IMR-90 (cell line): ENCODE measurements at regions not wholly inside any gene's neighbourhood (a gene's known extent, or its start where the extent isn't known, plus 50 kb on each side); places are given as distances from the start of the nearest gene placed in this dataset.

Experiments used
- ATAC-seq: fragments of 200-7000 bp; cut with Tn5 transposase; 2 replicates; pipeline ENCODE4 v1.9.1; 2020; ENCODE audit warnings: low read depth, mild to moderate bottlenecking, moderate library complexity
- BruUV-seq: library from RNA; stranded (reverse); fragments of 400-500 nt; replicated peaks from 2 replicates; lab custom pipeline; 2021; lab: Mats Ljungman, UMichigan
- CTCF ChIA-PET: fragments of 300-600 bp; formaldehyde crosslinking; extraction: SDS; loops from one replicate; lab custom pipeline; 2021; ENCODE audit warnings: antibody characterized with exemption; lab: Yijun Ruan, JAX
- POLR2A ChIA-PET: fragments of 300-600 bp; sonication (Branson Sonifier 250); formaldehyde crosslinking; loops from one replicate; lab custom pipeline; 2022; ENCODE audit warnings: antibody characterized with exemption; ENCODE audit not compliant: unreplicated experiment; lab: Charles Lee
- DNase-seq: peaks from one replicate; pipeline ENCODE4 v3.0.0; 2013
- H2AFZ ChIP-seq: replicated peaks from 2 replicates; pipeline ENCODE3; 2013; ENCODE audit warnings: low read length, mild to moderate bottlenecking; ENCODE audit not compliant: poor library complexity
- H2AK5ac ChIP-seq: 2 replicates; pipeline ENCODE4 v1.6.1; 2013; ENCODE audit warnings: low read depth, low read length, inconsistent platforms
- H2AK9ac ChIP-seq: replicated peaks from 2 replicates; pipeline ENCODE3; 2013; ENCODE audit warnings: mild to moderate bottlenecking, low read depth, low read length, moderate library complexity; ENCODE audit not compliant: poor library complexity
- H2BK120ac ChIP-seq: 2 replicates; pipeline ENCODE4 v1.6.1; 2013; ENCODE audit warnings: low read depth, low read length, inconsistent platforms
- H2BK15ac ChIP-seq: 3 replicates; pipeline ENCODE4 v1.6.1; 2013; ENCODE audit warnings: low read depth, low read length, inconsistent platforms
- H2BK20ac ChIP-seq: 2 replicates; pipeline ENCODE4 v1.6.1; 2013; ENCODE audit warnings: low read depth, mild to moderate bottlenecking, inconsistent platforms, low read length, moderate library complexity
- H2BK5ac ChIP-seq: 2 replicates; pipeline ENCODE4 v1.6.1; 2013; ENCODE audit warnings: mild to moderate bottlenecking, low read depth, low read length, inconsistent platforms; ENCODE audit not compliant: poor library complexity, severe bottlenecking
- H3K14ac ChIP-seq: replicated peaks from 2 replicates; pipeline ENCODE4 v1.6.1; 2013; ENCODE audit warnings: low read depth, low read length, inconsistent platforms
- H3K18ac ChIP-seq: 2 replicates; pipeline ENCODE4 v1.6.1; 2013; ENCODE audit warnings: low read depth, low read length, control low read depth
- H3K23ac ChIP-seq: 2 replicates; pipeline ENCODE4 v1.6.1; 2013; ENCODE audit warnings: low read depth, low read length, inconsistent platforms
- H3K27ac ChIP-seq: 2 replicates; pipeline ENCODE4 v1.5.1; 2013; ENCODE audit warnings: mild to moderate bottlenecking, control low read depth, low read length; ENCODE audit not compliant: insufficient read depth
- H3K27me3 ChIP-seq: 2 replicates; pipeline ENCODE4 v1.6.1; 2013; ENCODE audit warnings: low read length; ENCODE audit not compliant: control insufficient read depth, insufficient read depth
- H3K36me3 ChIP-seq: 2 replicates; pipeline ENCODE4 v1.6.1; 2013; ENCODE audit warnings: low read length, mixed read lengths; ENCODE audit not compliant: control insufficient read depth, insufficient read depth
- H3K4ac ChIP-seq: 2 replicates; pipeline ENCODE4 v1.6.1; 2013; ENCODE audit warnings: low read depth, low read length, inconsistent platforms
- H3K4me1 ChIP-seq: 2 replicates; pipeline ENCODE4 v1.6.1; 2013; ENCODE audit warnings: low read length, mixed read lengths; ENCODE audit not compliant: control insufficient read depth, insufficient read depth
- H3K4me2 ChIP-seq: 2 replicates; pipeline ENCODE4 v1.6.1; 2013; ENCODE audit warnings: low read depth, mild to moderate bottlenecking, control low read depth, low read length, moderate library complexity
- H3K4me3 ChIP-seq: 2 replicates; pipeline ENCODE4 v1.5.1; 2013; ENCODE audit warnings: low read depth, mild to moderate bottlenecking, control low read depth, low read length, moderate library complexity; ENCODE audit not compliant: insufficient read depth
- H3K56ac ChIP-seq: 2 replicates; pipeline ENCODE4 v1.6.1; 2013; ENCODE audit warnings: low read length, inconsistent platforms; ENCODE audit not compliant: insufficient read depth; ENCODE audit errors: extremely low read depth
- H3K79me1 ChIP-seq, 2 experiments: 2 replicates each; pipeline ENCODE4 v1.6.1; 2013; ENCODE audit warnings: low read length in 2 of 2, inconsistent platforms in 1 of 2, low read depth in 1 of 2
- H3K9ac ChIP-seq: 2 replicates; pipeline ENCODE4 v1.6.1; 2013; ENCODE audit warnings: low read depth, low read length, control low read depth
- H3K9me1 ChIP-seq: 2 replicates; pipeline ENCODE4 v1.6.1; 2013; ENCODE audit warnings: low read length, inconsistent platforms; ENCODE audit not compliant: insufficient read depth
- H3K9me3 ChIP-seq: 2 replicates; pipeline ENCODE4 v1.6.1; 2013; ENCODE audit warnings: low read length; ENCODE audit not compliant: control insufficient read depth, insufficient read depth
- H4K20me1 ChIP-seq: 2 replicates; pipeline ENCODE4 v1.6.1; 2013; ENCODE audit warnings: low read length, inconsistent platforms; ENCODE audit not compliant: insufficient read depth
- H4K5ac ChIP-seq: 2 replicates; pipeline ENCODE4 v1.6.1; 2013; ENCODE audit warnings: mild to moderate bottlenecking, low read depth, low read length, control low read depth
- H4K8ac ChIP-seq, 2 experiments: 2 replicates each; pipeline ENCODE4 v1.6.1; 2013; ENCODE audit warnings: low read depth in 2 of 2, low read length in 2 of 2, control low read depth in 1 of 2, inconsistent platforms in 1 of 2
- H4K91ac ChIP-seq: 2 replicates; pipeline ENCODE4 v1.6.1; 2013; ENCODE audit warnings: low read depth, low read length, inconsistent platforms; ENCODE audit not compliant: insufficient read depth
- ELK1 ChIP-seq: fragments of 150-350 bp; IDR thresholded peaks from 2 replicates; pipeline ENCODE4 v1.6.1; 2016; ENCODE audit warnings: low read depth, mild to moderate bottlenecking, low read length, moderate library complexity, borderline replicate concordance
- NFE2L2 ChIP-seq: fragments of 150-350 bp; IDR thresholded peaks from 2 replicates; pipeline ENCODE4 v1.6.1; 2016; ENCODE audit warnings: low read depth, mild to moderate bottlenecking, low read length
- SMC3 ChIP-seq: fragments of 150-350 bp; IDR thresholded peaks from 2 replicates; pipeline ENCODE4 v1.6.1; 2016; ENCODE audit warnings: low read depth, mild to moderate bottlenecking, antibody characterized with exemption, low read length, moderate library complexity
- WGBS, 2 experiments: methylation state at CpG; one replicate each; pipeline versions ENCODE4 v1.1.5 to v1.1.7; 2013; ENCODE audit warnings: missing lambda C conversion rate in 2 of 2; ENCODE audit not compliant: insufficient read length in 1 of 2; ENCODE audit errors: extremely low coverage in 2 of 2; 5-methylcytosine and 5-hydroxymethylcytosine counted together
- dilution Hi-C: fragments of 300-500 bp; cut with HindIII; formaldehyde crosslinking; loops from one replicate; pipeline ENCODE4 v1.14.3; 2018; ENCODE audit warnings: low sequenced_read_pairs; ENCODE audit not compliant: unreplicated experiment
- in situ Hi-C: fragments of 300-500 bp; cut with MboI; formaldehyde crosslinking; loops from 3 replicates; pipeline ENCODE4 v1.14.3; 2019; ENCODE audit warnings: low sequenced_read_pairs, inconsistent platforms, mixed read lengths
- intact Hi-C: fragments of 100-400 bp; cut with micrococcal nuclease; formaldehyde crosslinking; loops from 2 replicates; pipeline ENCODE4 v1.10.0; 2022

GRCh38 chr6:134756374-134757025, 193.4 kb downstream of the ALDH8A1 start:
- POLR2A ChIA-PET, result no interaction called here
- no peak overlapping the region for H3K27ac ChIP-seq
- intact Hi-C loops (no loop called here), dilution Hi-C loops (no loop called here), in situ Hi-C loops (no loop called here)
- no peak overlapping the region for H2AK5ac ChIP-seq
- no peak overlapping the region for H4K5ac ChIP-seq
- no peak overlapping the region for H3K23ac ChIP-seq
- no peaks in the 10 kb centered on the region for H3K27me3 ChIP-seq
- H2AFZ ChIP-seq, result no peak overlapping the region
- H3K4me2 ChIP-seq, result no peak overlapping the region
- no peak overlapping the region for H3K4me3 ChIP-seq
- no TSS peak for BruUV-seq
- WGBS, 2 experiments, result no CpG with 5 or more reads among the region's 2 CpGs
- no peak overlapping the region for H2BK20ac ChIP-seq
- H4K8ac ChIP-seq, result no peak overlapping the region
- no peak overlapping the region for H2BK120ac ChIP-seq
- no peak overlapping the region for H3K4ac ChIP-seq
- ATAC-seq (no peak), DNase-seq (no peak)
- no peak overlapping the region for H2AK9ac ChIP-seq
- H3K14ac ChIP-seq, result no peak overlapping the region
- no peaks in the 10 kb centered on the region for H3K9me1 ChIP-seq
- H3K56ac ChIP-seq, result no peak overlapping the region
- 0 out of 2 replicates have a peak, but pooled peaks cover 2% of the 10 kb centered on the region for H3K4me1 ChIP-seq
- H3K36me3 ChIP-seq, result no peaks in the 10 kb centered on the region
- no peak overlapping the region for H2BK5ac ChIP-seq
- CTCF ChIA-PET, result no interaction called here
- no peak overlapping the region for H3K9ac ChIP-seq
- H3K79me1 ChIP-seq, result no peaks in the 10 kb centered on the region
- no peak for TF ChIP-seq NFE2L2
- TF ChIP-seq SMC3, result no peak
- TF ChIP-seq ELK1, result no peak
- no peak overlapping the region for H4K91ac ChIP-seq
- no peaks in the 10 kb centered on the region for H3K9me3 ChIP-seq
- H4K20me1 ChIP-seq, result no peaks in the 10 kb centered on the region
- H2BK15ac ChIP-seq, result no peak overlapping the region
- H3K18ac ChIP-seq, result no peak overlapping the region
